NB4 (cell line): ENCODE measurements at regions not wholly inside any gene's neighbourhood (a gene's known extent, or its start where the extent isn't known, plus 50 kb on each side); places are given as distances from the start of the nearest gene placed in this dataset.
A peak's percentile ranks its signal among the peaks of the same experiment; 100 is the strongest.

Source experiments
- DNase-seq: peaks from one replicate; pipeline ENCODE4 v3.0.0; 2010; ENCODE audit warnings: low read depth
- H3K4me3 ChIP-seq: one replicate; pipeline ENCODE4 v1.5.1; 2011; ENCODE audit warnings: mild to moderate bottlenecking, low read depth, low read length, moderate library complexity
- CTCF ChIP-seq: IDR thresholded peaks from one replicate; pipeline ENCODE4 v1.5.1; 2012; ENCODE audit warnings: low read depth, low read length
- MAX ChIP-seq: IDR thresholded peaks from 2 replicates; pipeline ENCODE4 v1.6.1; 2011; ENCODE audit warnings: low read depth, low read length
- MYC ChIP-seq: IDR thresholded peaks from 2 replicates; pipeline ENCODE4 v1.6.1; 2011; ENCODE audit warnings: low read depth, low read length
- POLR2A ChIP-seq: IDR thresholded peaks from 2 replicates; pipeline ENCODE4 v1.6.1; 2011; ENCODE audit warnings: mild to moderate bottlenecking; ENCODE audit not compliant: insufficient read length; ENCODE audit errors: extremely low read depth

GRCh38 chr2:207223051-207223450 lies 57.3 kb upstream of the KLF7 start:
- no peak overlapping the region for H3K4me3 ChIP-seq
- DNase-seq = peak; percentile 17
- TF ChIP-seq MAX = no peak
- no peak for TF ChIP-seq CTCF
- TF ChIP-seq MYC = no peak
- no peak for TF ChIP-seq POLR2A

GRCh38 chr2:207224381-207224780 lies 58.6 kb upstream of the KLF7 start:
- DNase-seq = no peak
- TF ChIP-seq POLR2A = no peak
- TF ChIP-seq CTCF = no peak
- TF ChIP-seq MYC = no peak
- TF ChIP-seq MAX = no peak
- no peak overlapping the region for H3K4me3 ChIP-seq

- no peak for DNase-seq
- TF ChIP-seq POLR2A (no peak), CTCF (no peak), MAX (no peak), MYC (no peak)
- no peak overlapping the region for H3K4me3 ChIP-seq
Measured at GRCh38 chr2:207224791-207225482, 59.2 kb upstream of the KLF7 start.

GRCh38 chr2:207225773-207226172 lies 60.0 kb upstream of the KLF7 start:
- no peak for DNase-seq
- H3K4me3 ChIP-seq = no peak overlapping the region
- no peak for TF ChIP-seq MYC
- TF ChIP-seq MAX = no peak
- no peak for TF ChIP-seq POLR2A
- no peak for TF ChIP-seq CTCF

- H3K4me3 ChIP-seq = no peak overlapping the region
- DNase-seq = no peak
- TF ChIP-seq MAX = no peak
- TF ChIP-seq POLR2A = no peak
Measured at GRCh38 chr2:207226243-207226642, 60.5 kb upstream of the KLF7 start.

- no peak for DNase-seq
- TF ChIP-seq MYC (no peak), POLR2A (no peak), MAX (no peak), CTCF (no peak)
- no peak overlapping the region for H3K4me3 ChIP-seq
Measured at GRCh38 chr2:207226671-207227061, 60.9 kb upstream of the KLF7 start.
